ENCODE measurements at regions not wholly inside any gene's neighbourhood (a gene's known extent, or its start where the extent isn't known, plus 50 kb on each side); places are given as distances from the start of the nearest gene placed in this dataset.

DNA sequence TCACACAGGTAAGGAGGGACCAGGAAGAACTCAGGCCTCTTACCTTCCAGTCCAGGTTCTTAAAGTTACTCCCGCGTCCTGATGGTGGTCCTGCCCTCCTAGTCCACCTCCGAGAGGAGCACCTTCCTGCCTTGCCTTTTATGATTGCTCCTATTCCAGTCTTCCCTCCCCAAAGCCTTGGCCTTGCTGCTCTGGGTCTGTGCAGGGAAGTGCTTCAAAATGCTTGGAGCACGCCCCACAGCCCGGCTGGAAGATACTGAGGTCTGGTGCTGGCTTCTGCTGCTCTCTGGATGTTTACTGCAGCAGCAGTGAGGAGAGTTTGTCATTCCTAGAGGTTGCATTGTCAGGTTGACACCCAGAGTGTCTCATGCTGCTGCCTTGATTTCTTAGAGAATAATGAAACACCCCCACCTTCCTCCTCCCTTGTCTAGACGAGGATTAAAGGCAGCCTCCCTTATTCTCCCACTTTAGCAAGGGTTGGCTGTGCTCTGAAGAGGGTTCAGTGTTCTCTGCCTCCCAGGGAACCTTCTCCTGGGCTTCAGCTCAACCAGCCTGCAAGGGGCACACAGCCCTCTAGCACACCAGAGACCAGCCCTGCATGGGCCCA lies 142.2 kb upstream of the CACNA1E start:
- no peak for DNase-seq
- Histone ChIP-seq H3K4me1 (no peaks in the 10 kb centered on the region), H3K27me3 (no peaks in the 10 kb centered on the region), H3K9me3 (no peaks in the 10 kb centered on the region), H3K36me3 (no peaks in the 10 kb centered on the region), H3K4me3 (no peak overlapping the region), H3K27ac (no peak overlapping the region)
- no peak for ATAC-seq
- intact Hi-C loops (cut with DNase I) = no loop called here
- TF ChIP-seq, protein P1, sequence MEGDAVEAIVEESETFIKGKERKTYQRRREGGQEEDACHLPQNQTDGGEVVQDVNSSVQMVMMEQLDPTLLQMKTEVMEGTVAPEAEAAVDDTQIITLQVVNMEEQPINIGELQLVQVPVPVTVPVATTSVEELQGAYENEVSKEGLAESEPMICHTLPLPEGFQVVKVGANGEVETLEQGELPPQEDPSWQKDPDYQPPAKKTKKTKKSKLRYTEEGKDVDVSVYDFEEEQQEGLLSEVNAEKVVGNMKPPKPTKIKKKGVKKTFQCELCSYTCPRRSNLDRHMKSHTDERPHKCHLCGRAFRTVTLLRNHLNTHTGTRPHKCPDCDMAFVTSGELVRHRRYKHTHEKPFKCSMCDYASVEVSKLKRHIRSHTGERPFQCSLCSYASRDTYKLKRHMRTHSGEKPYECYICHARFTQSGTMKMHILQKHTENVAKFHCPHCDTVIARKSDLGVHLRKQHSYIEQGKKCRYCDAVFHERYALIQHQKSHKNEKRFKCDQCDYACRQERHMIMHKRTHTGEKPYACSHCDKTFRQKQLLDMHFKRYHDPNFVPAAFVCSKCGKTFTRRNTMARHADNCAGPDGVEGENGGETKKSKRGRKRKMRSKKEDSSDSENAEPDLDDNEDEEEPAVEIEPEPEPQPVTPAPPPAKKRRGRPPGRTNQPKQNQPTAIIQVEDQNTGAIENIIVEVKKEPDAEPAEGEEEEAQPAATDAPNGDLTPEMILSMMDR (IDR thresholded peaks at IDR 0.05) = no peak

DNA sequence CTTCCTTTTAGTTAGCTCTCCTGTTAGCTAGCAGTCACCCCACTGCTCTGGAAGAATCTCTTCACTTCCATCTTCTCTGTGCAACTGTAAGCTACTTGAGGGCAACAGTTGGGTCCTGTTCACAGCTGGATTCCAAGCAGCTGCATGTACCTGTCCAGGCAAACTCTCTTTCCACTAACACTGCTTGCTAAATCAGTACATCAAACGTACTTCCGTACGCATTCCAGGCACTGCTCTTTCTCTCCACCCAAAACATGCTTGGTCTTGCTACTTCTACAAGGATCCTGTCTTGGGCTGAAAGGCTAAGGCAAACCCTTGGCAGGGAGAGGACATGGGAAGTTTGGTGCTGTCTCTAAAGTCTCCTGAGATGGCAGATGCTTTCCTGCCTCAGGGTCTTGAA lies 139.2 kb upstream of the CACNA1E start:
- H3K4me1 ChIP-seq = no peaks in the 10 kb centered on the region
- H3K27ac ChIP-seq = no peak overlapping the region
- TF ChIP-seq, protein P1 (IDR thresholded peaks at IDR 0.05) = no peak
- DNase-seq (no peak), ATAC-seq (no peak)
- H3K9me3 ChIP-seq = no peaks in the 10 kb centered on the region
- intact Hi-C loops (cut with DNase I) = no loop called here
- no peaks in the 10 kb centered on the region for H3K36me3 ChIP-seq
- H3K27me3 ChIP-seq = no peaks in the 10 kb centered on the region
- no peak overlapping the region for H3K4me3 ChIP-seq

DNA sequence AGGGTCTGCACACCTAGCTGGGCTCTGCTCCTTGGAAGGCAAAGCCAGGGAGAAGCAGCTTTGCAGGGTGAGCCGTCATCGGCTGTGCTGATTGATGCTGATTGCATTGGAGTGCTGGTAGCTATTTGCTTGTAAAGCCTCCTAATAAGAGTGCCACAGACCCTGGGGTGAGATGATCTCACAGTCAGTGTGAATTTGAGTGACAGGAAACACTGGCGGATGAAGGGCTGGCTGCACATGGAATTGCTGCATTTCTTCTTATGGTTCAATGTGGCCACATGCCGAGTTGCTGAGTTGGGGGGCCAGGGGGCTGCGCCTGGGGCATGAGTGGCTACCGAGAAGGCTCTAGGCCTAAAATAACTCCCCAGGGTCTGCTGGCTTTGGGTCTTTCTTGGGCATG lies 138.2 kb upstream of the CACNA1E start:
- Histone ChIP-seq H3K4me3 (no peak overlapping the region), H3K36me3 (no peaks in the 10 kb centered on the region), H3K4me1 (no peaks in the 10 kb centered on the region), H3K9me3 (no peaks in the 10 kb centered on the region), H3K27ac (no peak overlapping the region), H3K27me3 (no peaks in the 10 kb centered on the region)
- TF ChIP-seq, protein P1 (IDR thresholded peaks at IDR 0.05) = no peak
- intact Hi-C loops (cut with DNase I) = no loop called here
- ATAC-seq = no peak
- no peak for DNase-seq

DNA sequence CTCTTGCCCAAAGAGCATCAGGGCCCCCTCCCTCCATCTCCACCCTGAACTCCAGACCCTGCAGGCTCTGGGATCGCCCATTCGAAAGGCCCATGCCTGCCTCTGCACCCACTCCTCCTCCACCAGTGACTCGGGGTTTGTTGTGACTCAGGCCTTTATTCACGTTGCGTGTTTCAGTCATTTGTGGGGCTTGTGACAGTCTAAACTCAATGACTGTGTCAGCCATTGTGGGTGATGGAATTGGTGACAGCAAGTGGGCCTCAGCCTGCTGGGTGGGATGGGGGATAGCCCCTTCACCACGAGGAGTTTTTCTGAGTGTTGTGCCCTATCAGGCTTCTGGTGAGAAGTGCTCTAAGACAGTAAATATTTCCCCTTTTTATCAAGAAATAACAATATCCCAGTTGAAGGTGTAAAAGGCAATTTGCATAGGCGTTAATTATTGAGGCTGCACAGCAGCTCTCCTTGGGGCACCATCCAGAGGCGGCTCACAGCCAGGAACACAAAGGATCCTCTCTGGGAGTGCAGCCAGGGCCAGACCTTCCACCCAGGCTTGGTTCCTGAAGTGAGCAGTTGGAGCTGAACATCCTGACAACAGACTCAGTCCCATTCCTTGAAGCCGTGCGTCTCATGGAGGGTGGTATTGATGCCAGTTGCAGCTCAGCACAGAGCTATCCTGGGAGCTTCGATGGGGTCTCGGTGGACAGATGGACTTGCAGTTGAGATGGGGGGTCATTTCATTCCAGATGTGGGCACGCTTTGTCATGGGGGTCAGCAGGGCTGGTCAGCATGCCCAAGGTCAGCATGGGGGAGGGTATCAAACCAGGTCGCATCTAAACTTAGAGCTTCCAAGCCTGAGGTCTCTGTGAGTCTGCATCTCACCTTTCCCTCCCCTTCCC lies 135.6 kb upstream of the CACNA1E start:
- no peak overlapping the region for H3K4me3 ChIP-seq
- H3K9me3 ChIP-seq = no peaks in the 10 kb centered on the region
- H3K27ac ChIP-seq = no peak overlapping the region
- DNase-seq = no peak
- intact Hi-C loops (cut with DNase I) = no loop called here
- TF ChIP-seq, protein P1 (IDR thresholded peaks at IDR 0.05) = no peak
- no peaks in the 10 kb centered on the region for H3K4me1 ChIP-seq
- no peaks in the 10 kb centered on the region for H3K27me3 ChIP-seq
- no peaks in the 10 kb centered on the region for H3K36me3 ChIP-seq
- ATAC-seq = no peak

DNA sequence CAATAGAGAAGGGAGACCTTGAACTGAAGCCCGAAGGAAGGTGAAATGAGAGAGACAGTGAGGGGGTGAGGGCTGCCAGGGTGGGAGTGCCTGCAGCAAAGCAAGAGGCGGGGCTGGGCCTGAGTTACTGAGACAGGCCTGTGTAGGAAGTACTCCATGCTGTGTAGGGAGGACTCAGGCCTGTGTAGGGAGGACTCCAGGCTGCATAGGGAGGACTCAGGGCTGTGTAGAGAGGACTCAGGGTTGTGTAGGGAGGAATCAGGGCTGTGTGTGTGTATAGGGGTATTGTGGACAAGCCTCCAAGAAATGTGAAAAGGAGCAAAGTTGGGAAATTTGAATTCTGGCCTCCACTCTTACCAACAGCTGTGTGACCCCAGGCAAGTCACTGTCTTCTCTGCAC lies 133.8 kb upstream of the CACNA1E start:
- Histone ChIP-seq H3K9me3 (no peaks in the 10 kb centered on the region), H3K4me3 (no peak overlapping the region), H3K27ac (no peak overlapping the region), H3K27me3 (no peaks in the 10 kb centered on the region), H3K36me3 (no peaks in the 10 kb centered on the region), H3K4me1 (no peaks in the 10 kb centered on the region)
- TF ChIP-seq, protein P1 (IDR thresholded peaks at IDR 0.05) = no peak
- ATAC-seq (no peak), DNase-seq (no peak)
- intact Hi-C loops (cut with DNase I) = no loop called here
